ENCODE measurements at regions not wholly inside any gene's neighbourhood (a gene's known extent, or its start where the extent isn't known, plus 50 kb on each side); places are given as distances from the start of the nearest gene placed in this dataset.

- ChIA-PET POLR2A (no interaction called here), CTCF (no interaction called here)
- Mint-ChIP-seq H3K27me3 (no peaks in the 10 kb centered on the region), H3K4me3 (no peak overlapping the region), H3K9me3 (ENCODE audit: insufficient read depth) (no peaks in the 10 kb centered on the region), H3K4me1 (no peaks in the 10 kb centered on the region), H3K27ac (no peak overlapping the region)
- no peak for DNase-seq
- no peak overlapping the region for H3K27ac ChIP-seq (ENCODE audit: low read length in 2 of 2)
- TF ChIP-seq CTCF (IDR thresholded peaks at IDR 0.05) (no peak), EZH2 (IDR thresholded peaks at IDR 0.05; ENCODE audit: borderline replicate concordance, insufficient read depth, low read depth, low read length, poor library complexity, severe bottlenecking) (no peak)
- intact Hi-C loops (cut with micrococcal nuclease): no loop called here
- H3K4me1 ChIP-seq (ENCODE audit: control insufficient read depth in 2 of 2, insufficient read depth in 2 of 2, low read length in 2 of 2): no peaks in the 10 kb centered on the region
- no peaks in the 10 kb centered on the region for H3K27me3 ChIP-seq (replicated peaks in 1 of 4; ENCODE audit: control extremely low read depth in 1 of 4, control insufficient read depth in 3 of 4, insufficient read depth in 4 of 4, low read length in 3 of 4)
- H2AFZ ChIP-seq (ENCODE audit: insufficient read depth, low read depth, low read length, poor library complexity, severe bottlenecking): no peak overlapping the region
- no peak overlapping the region for H3K9ac ChIP-seq (ENCODE audit: low read length)
- no peak for ATAC-seq (ENCODE audit: low read depth)
- H4K20me1 ChIP-seq (ENCODE audit: control insufficient read depth, insufficient read depth, low read length, poor library complexity, severe bottlenecking): no peaks in the 10 kb centered on the region
- no peaks in the 10 kb centered on the region for H3K79me2 ChIP-seq (ENCODE audit: control insufficient read depth, insufficient read depth, low read length)
- H3K9me3 ChIP-seq (ENCODE audit: control extremely low read depth in 1 of 3, control insufficient read depth in 2 of 3, insufficient read depth in 1 of 3, low read length in 2 of 3): no peaks in the 10 kb centered on the region
- no peak overlapping the region for H3K4me3 ChIP-seq (ENCODE audit: control extremely low read depth in 1 of 5, extremely low read depth in 1 of 5, insufficient read depth in 1 of 5, low read depth in 2 of 5, low read length in 4 of 5)
- H3K4me2 ChIP-seq (replicated peaks; ENCODE audit: low read depth, low read length, poor library complexity, severe bottlenecking): no peak overlapping the region
- WGBS (ENCODE audit: insufficient coverage): no CpG with 5 or more reads among the region's 2 CpGs
- no peaks in the 10 kb centered on the region for H3K36me3 ChIP-seq (replicated peaks in 1 of 2; ENCODE audit: control extremely low read depth in 1 of 2, control insufficient read depth in 1 of 2, extremely low read depth in 1 of 2, insufficient read depth in 2 of 2, low read length in 1 of 2)
These were observed 297.1 kb upstream of the DAB1 start for GRCh38 chr1:57721001-57721400.

- ChIA-PET CTCF (no interaction called here), POLR2A (no interaction called here)
- TF ChIP-seq EZH2 (IDR thresholded peaks at IDR 0.05; ENCODE audit: borderline replicate concordance, insufficient read depth, low read depth, low read length, poor library complexity, severe bottlenecking) (no peak), CTCF (IDR thresholded peaks at IDR 0.05) (no peak)
- no peak overlapping the region for H3K9ac ChIP-seq (ENCODE audit: low read length)
- H3K27me3 ChIP-seq (replicated peaks in 1 of 4; ENCODE audit: control extremely low read depth in 1 of 4, control insufficient read depth in 3 of 4, insufficient read depth in 4 of 4, low read length in 3 of 4): no peaks in the 10 kb centered on the region
- no peaks in the 10 kb centered on the region for H4K20me1 ChIP-seq (ENCODE audit: control insufficient read depth, insufficient read depth, low read length, poor library complexity, severe bottlenecking)
- H3K4me2 ChIP-seq (replicated peaks; ENCODE audit: low read depth, low read length, poor library complexity, severe bottlenecking): no peak overlapping the region
- DNase-seq (no peak), ATAC-seq (ENCODE audit: low read depth) (no peak)
- no peak overlapping the region for H3K27ac ChIP-seq (ENCODE audit: low read length in 2 of 2)
- H3K27me3 Mint-ChIP-seq: no peaks in the 10 kb centered on the region
- no peaks in the 10 kb centered on the region for H3K9me3 ChIP-seq (ENCODE audit: control extremely low read depth in 1 of 3, control insufficient read depth in 2 of 3, insufficient read depth in 1 of 3, low read length in 2 of 3)
- H3K4me1 ChIP-seq (ENCODE audit: control insufficient read depth in 2 of 2, insufficient read depth in 2 of 2, low read length in 2 of 2): no peaks in the 10 kb centered on the region
- no peak overlapping the region for H3K27ac Mint-ChIP-seq
- WGBS (ENCODE audit: insufficient coverage): 25% methylated on average over 2 of the region's 5 CpGs
- no peak overlapping the region for H3K4me3 Mint-ChIP-seq
- no peak overlapping the region for H2AFZ ChIP-seq (ENCODE audit: insufficient read depth, low read depth, low read length, poor library complexity, severe bottlenecking)
- no peaks in the 10 kb centered on the region for H3K36me3 ChIP-seq (replicated peaks in 1 of 2; ENCODE audit: control extremely low read depth in 1 of 2, control insufficient read depth in 1 of 2, extremely low read depth in 1 of 2, insufficient read depth in 2 of 2, low read length in 1 of 2)
- intact Hi-C loops (cut with micrococcal nuclease): no loop called here
- no peaks in the 10 kb centered on the region for H3K4me1 Mint-ChIP-seq
- no peak overlapping the region for H3K4me3 ChIP-seq (ENCODE audit: control extremely low read depth in 1 of 5, extremely low read depth in 1 of 5, insufficient read depth in 1 of 5, low read depth in 2 of 5, low read length in 4 of 5)
- no peaks in the 10 kb centered on the region for H3K9me3 Mint-ChIP-seq (ENCODE audit: insufficient read depth)
- no peaks in the 10 kb centered on the region for H3K79me2 ChIP-seq (ENCODE audit: control insufficient read depth, insufficient read depth, low read length)
These were observed 295.4 kb upstream of the DAB1 start for GRCh38 chr1:57719274-57719673.
